Stromal cell of bone marrow (primary cell): ENCODE measurements at regions not wholly inside any gene's neighbourhood (a gene's known extent, or its start where the extent isn't known, plus 50 kb on each side); places are given as distances from the start of the nearest gene placed in this dataset.

Experiments used
- DNase-seq: peaks from one replicate; pipeline ENCODE4 v3.0.0-alpha.2; 2012; ENCODE audit warnings: low read depth

GRCh38 chr5:13567819-13568218 lies 376.7 kb downstream of the DNAH5 start:
- DNase-seq, result peak; percentile 36

GRCh38 chr5:13566871-13567339 lies 377.6 kb downstream of the DNAH5 start:
- DNase-seq, result peak; percentile 63

GRCh38 chr5:13558408-13558807 lies 386.1 kb downstream of the DNAH5 start:
- DNase-seq, result no peak

GRCh38 chr5:13553896-13554295 lies 390.6 kb downstream of the DNAH5 start:
- DNase-seq, result no peak

GRCh38 chr5:13552361-13552760 lies 392.1 kb downstream of the DNAH5 start:
- no peak for DNase-seq

GRCh38 chr5:13551645-13552044 lies 392.8 kb downstream of the DNAH5 start:
- no peak for DNase-seq

GRCh38 chr5:13540168-13540750 lies 404.2 kb downstream of the DNAH5 start:
- no peak for DNase-seq

- no peak for DNase-seq
Observed at GRCh38 chr5:13536933-13537332, 407.6 kb downstream of the DNAH5 start.

GRCh38 chr5:13533833-13534232 lies 410.7 kb downstream of the DNAH5 start:
- no peak for DNase-seq

GRCh38 chr5:13529300-13529699 lies 415.2 kb downstream of the DNAH5 start:
- peak; percentile 4 for DNase-seq

GRCh38 chr5:13524936-13525335 lies 419.6 kb downstream of the DNAH5 start:
- DNase-seq, result no peak

GRCh38 chr5:13519131-13519530 lies 425.4 kb downstream of the DNAH5 start:
- DNase-seq, result no peak

GRCh38 chr5:13516195-13516594 lies 428.3 kb downstream of the DNAH5 start:
- no peak for DNase-seq

- DNase-seq, result no peak
Observed at GRCh38 chr5:13511442-13511841, 433.0 kb downstream of the DNAH5 start.

- no peak for DNase-seq
Observed at GRCh38 chr5:13510616-13511015, 433.9 kb downstream of the DNAH5 start.

- no peak for DNase-seq
Observed at GRCh38 chr5:13508559-13508958, 435.9 kb downstream of the DNAH5 start.

- no peak for DNase-seq
Observed at GRCh38 chr5:13505326-13505725, 439.2 kb downstream of the DNAH5 start.

- DNase-seq, result no peak
Observed at GRCh38 chr5:13503017-13503416, 441.5 kb downstream of the DNAH5 start.

GRCh38 chr5:13501176-13501575 lies 443.3 kb downstream of the DNAH5 start:
- peak; percentile 6 for DNase-seq

GRCh38 chr5:13498279-13498678 lies 446.2 kb downstream of the DNAH5 start:
- no peak for DNase-seq

GRCh38 chr5:13488254-13488931 lies 456.1 kb downstream of the DNAH5 start:
- DNase-seq, result no peak

- no peak for DNase-seq
Observed at GRCh38 chr5:13480834-13481233, 463.7 kb downstream of the DNAH5 start.

GRCh38 chr5:13478831-13479465 lies 465.5 kb downstream of the DNAH5 start:
- DNase-seq, result peak; percentile 43
